Type B pancreatic cell (in vitro differentiated cells): ENCODE measurements at regions not wholly inside any gene's neighbourhood (a gene's known extent, or its start where the extent isn't known, plus 50 kb on each side); places are given as distances from the start of the nearest gene placed in this dataset.

Source experiments
- DNase-seq: peaks from one replicate; pipeline ENCODE4 v3.0.0; 2021; ENCODE audit warnings: mixed read lengths; ENCODE audit not compliant: unreplicated experiment; ENCODE audit errors: extremely low spot score
- H3K27ac Mint-ChIP-seq: 2 replicates; pipeline ENCODE4 v1.8.0; 2021; ENCODE audit warnings: mild to moderate bottlenecking, mixed read lengths
- H3K27me3 Mint-ChIP-seq: 2 replicates; pipeline ENCODE4 v1.8.0; 2021; ENCODE audit warnings: mixed read lengths
- H3K36me3 Mint-ChIP-seq: 2 replicates; pipeline ENCODE4 v1.8.0; 2021; ENCODE audit warnings: mixed read lengths
- H3K4me1 Mint-ChIP-seq: one replicate; pipeline ENCODE4 v1.8.0; 2021; ENCODE audit warnings: mixed read lengths; ENCODE audit not compliant: unreplicated experiment
- H3K4me3 Mint-ChIP-seq: 2 replicates; pipeline ENCODE4 v1.8.0; 2021; ENCODE audit warnings: mild to moderate bottlenecking, mixed read lengths
- H3K9me3 Mint-ChIP-seq: 2 replicates; pipeline ENCODE4 v1.8.0; 2021; ENCODE audit warnings: mixed read lengths
- TF ChIP-seq, protein P1 (sequence below): fragments of 200-600 bp; sonication (generic); conservative IDR thresholded peaks from 2 replicates; pipeline ENCODE4 v1.5.0; 2021; ENCODE audit warnings: antibody characterized with exemption, mild to moderate bottlenecking

DNA sequence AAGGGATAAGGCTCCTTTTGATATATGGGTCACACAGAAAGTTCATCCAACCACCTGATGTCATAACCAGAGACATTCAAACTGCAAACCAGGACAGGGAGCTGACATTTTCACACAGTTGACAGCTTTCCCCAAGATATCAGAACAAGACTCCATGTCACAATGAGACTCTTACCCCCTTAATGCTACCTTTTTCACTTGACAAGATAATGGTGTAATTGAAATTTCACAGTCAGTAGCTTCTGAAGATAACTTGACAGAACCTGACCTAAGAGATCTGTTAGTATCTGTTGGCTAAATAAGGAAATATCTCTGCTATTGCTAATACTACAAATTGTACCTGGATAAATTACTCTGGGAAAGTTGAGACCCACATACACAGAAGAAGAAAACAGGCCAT lies 187.3 kb downstream of the C12orf50 start:
- H3K4me1 Mint-ChIP-seq: no peaks in the 10 kb centered on the region
- TF ChIP-seq, protein P1, sequence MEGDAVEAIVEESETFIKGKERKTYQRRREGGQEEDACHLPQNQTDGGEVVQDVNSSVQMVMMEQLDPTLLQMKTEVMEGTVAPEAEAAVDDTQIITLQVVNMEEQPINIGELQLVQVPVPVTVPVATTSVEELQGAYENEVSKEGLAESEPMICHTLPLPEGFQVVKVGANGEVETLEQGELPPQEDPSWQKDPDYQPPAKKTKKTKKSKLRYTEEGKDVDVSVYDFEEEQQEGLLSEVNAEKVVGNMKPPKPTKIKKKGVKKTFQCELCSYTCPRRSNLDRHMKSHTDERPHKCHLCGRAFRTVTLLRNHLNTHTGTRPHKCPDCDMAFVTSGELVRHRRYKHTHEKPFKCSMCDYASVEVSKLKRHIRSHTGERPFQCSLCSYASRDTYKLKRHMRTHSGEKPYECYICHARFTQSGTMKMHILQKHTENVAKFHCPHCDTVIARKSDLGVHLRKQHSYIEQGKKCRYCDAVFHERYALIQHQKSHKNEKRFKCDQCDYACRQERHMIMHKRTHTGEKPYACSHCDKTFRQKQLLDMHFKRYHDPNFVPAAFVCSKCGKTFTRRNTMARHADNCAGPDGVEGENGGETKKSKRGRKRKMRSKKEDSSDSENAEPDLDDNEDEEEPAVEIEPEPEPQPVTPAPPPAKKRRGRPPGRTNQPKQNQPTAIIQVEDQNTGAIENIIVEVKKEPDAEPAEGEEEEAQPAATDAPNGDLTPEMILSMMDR: no peak
- DNase-seq: no peak
- no peaks in the 10 kb centered on the region for H3K27me3 Mint-ChIP-seq
- H3K27ac Mint-ChIP-seq: no peak overlapping the region
- peaks cover 5% of the 10 kb centered on the region for H3K9me3 Mint-ChIP-seq
- no peaks in the 10 kb centered on the region for H3K36me3 Mint-ChIP-seq
- H3K4me3 Mint-ChIP-seq: no peak overlapping the region

DNA sequence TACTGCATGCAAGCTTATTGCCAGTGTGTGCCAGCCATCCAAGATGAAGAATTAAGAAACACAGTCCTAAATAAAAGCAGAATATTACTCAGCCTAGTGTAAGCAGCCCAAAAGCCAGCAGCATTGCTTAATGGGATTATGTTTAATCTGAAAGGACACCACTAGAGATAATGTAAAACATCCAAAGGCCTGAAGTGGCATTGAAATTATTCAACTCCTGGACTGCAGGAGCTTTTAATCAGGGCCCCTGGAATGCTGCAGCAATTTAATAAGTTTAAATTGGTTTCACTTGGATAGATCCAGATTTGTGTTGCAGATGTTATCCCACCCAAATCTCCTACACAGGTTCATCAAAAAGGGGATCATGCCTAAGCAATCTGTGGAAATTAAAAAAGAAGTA lies 193.0 kb downstream of the C12orf50 start:
- TF ChIP-seq, protein P1: no peak
- Mint-ChIP-seq H3K27ac (no peak overlapping the region), H3K4me3 (no peak overlapping the region), H3K27me3 (no peaks in the 10 kb centered on the region), H3K9me3 (peaks cover 5% of the 10 kb centered on the region), H3K4me1 (peaks cover 3% of the 10 kb centered on the region), H3K36me3 (no peaks in the 10 kb centered on the region)
- DNase-seq: no peak

DNA sequence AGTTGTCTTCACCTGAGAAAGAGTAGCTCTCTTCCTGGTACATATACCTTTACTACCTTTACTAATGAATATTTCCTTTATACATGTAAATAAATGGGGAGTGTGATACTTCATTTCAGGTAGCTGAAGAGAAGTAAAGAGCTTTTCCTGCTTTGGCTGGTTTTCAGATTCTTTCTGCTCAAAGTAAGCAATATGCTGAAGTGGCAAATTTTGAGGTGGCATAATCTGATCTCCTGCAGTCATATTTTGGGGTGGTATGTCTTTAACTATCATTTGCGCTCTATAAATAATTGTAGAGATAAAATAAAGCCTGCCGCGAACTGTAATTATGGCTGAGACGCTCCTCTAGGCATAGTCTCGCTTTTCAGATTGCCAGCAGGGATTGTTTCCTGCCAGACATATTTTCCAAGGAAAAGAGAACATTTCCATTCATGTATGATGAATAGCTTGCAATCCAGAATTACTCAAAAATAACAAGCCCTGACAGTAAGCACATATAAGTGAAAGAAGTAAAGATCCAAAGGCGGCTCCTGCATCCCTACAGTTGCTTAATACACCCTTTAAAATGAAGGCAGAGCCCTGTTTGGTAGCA lies 200.7 kb downstream of the C12orf50 start:
- Mint-ChIP-seq H3K27ac (no peak overlapping the region), H3K36me3 (no peaks in the 10 kb centered on the region), H3K4me1 (peaks cover 3% of the 10 kb centered on the region), H3K27me3 (no peaks in the 10 kb centered on the region), H3K4me3 (no peak overlapping the region), H3K9me3 (no peaks in the 10 kb centered on the region)
- TF ChIP-seq, protein P1: no peak
- no peak for DNase-seq

DNA sequence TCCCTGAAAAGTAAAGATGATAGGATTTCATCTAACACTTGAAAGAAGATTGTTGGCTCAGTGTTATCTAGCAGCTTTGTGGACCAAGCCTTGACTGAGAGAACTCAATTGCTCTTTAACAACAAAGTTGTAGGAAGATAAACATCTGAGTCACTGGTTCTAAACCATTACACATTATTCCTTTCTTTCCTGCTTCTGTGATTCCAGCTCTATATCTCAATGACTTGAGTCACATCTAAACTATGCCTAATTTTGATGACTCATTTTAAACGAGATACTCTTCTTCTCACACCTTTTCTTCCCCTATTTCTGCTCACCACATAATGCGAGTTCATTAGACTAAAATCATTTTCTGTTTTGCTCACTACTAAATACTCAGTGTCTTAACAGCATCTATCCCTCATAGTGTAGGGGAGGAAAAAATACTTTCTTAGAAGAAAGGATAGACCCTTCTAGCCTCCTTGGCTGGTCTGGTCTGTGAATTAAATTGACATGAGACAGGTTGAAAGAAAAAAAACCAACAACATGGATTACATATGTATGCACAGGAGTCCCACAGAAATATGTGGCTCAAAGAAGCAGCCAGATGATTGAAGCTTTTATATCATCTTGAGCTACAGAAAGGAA lies 201.4 kb downstream of the C12orf50 start:
- Mint-ChIP-seq H3K36me3 (no peaks in the 10 kb centered on the region), H3K4me1 (peaks cover 8% of the 10 kb centered on the region), H3K27me3 (no peaks in the 10 kb centered on the region), H3K9me3 (no peaks in the 10 kb centered on the region), H3K4me3 (no peak overlapping the region), H3K27ac (no peak overlapping the region)
- DNase-seq: no peak
- TF ChIP-seq, protein P1: no peak

DNA sequence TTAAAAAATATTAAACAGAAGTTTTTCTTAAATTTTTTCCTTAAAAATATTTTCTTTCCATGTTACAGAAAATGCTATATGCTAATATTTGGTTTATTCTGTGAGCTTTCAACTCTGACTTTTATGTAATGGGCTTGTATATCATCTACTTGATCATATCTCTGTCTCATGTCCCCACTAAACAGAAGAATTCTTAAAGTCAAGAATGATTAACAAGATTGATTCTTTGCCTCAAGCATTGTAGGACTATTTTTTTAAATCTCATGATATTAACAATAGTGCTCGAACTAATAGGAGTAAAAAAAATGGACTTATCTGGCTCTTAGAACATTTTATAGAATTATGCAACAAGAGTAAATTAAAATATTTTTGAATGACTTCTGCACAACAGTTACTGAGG lies 206.3 kb downstream of the C12orf50 start:
- peaks cover 12% of the 10 kb centered on the region for H3K4me1 Mint-ChIP-seq
- H3K27ac Mint-ChIP-seq: no peak overlapping the region
- no peaks in the 10 kb centered on the region for H3K36me3 Mint-ChIP-seq
- H3K9me3 Mint-ChIP-seq: no peaks in the 10 kb centered on the region
- TF ChIP-seq, protein P1: no peak
- H3K4me3 Mint-ChIP-seq: no peak overlapping the region
- no peaks in the 10 kb centered on the region for H3K27me3 Mint-ChIP-seq
- no peak for DNase-seq
